SKM-1 treated with dmso at 0.1 percent for 144 hours (cell line): ENCODE measurements at regions not wholly inside any gene's neighbourhood (a gene's known extent, or its start where the extent isn't known, plus 50 kb on each side); places are given as distances from the start of the nearest gene placed in this dataset.
"Not testable (repeated sequence)": the region's sequence is repeated elsewhere in the genome, so short reads cannot be mapped to it uniquely, and the experiment has no call there.

Experiments
- DNase-seq: peaks from one replicate; lab custom pipeline; 2025; ENCODE audit not compliant: unreplicated experiment; lab: John Stamatoyannopoulos, UW

GRCh38 chr6:19210849-19211590 is 626.1 kb upstream of the ID4 start:
- DNase-seq, result no peak

DNA sequence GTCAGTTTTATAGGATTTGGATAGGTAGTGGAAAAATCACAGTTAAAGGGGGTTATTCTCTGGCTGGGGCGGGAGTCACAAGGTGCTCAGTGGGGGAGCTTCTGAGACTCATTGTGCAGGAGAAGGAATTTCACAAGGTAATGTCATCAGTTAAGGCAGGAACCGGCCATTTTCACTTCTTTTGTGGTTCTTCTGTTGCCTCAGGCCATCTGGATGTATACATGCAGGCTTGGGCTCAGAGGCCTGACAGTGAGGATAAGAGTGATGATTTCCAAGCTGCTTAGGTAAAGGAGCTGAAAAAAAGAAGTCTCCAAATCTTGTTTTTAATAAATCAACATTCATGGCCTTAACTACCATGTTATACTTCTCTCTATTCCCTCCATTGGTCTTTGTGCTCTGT is 622.9 kb upstream of the ID4 start:
- no peak for DNase-seq

- no peak for DNase-seq
Observed at GRCh38 chr6:19219931-19220330, 617.2 kb upstream of the ID4 start.

GRCh38 chr6:19231878-19232561 is 605.1 kb upstream of the ID4 start:
- no peak for DNase-seq

DNA sequence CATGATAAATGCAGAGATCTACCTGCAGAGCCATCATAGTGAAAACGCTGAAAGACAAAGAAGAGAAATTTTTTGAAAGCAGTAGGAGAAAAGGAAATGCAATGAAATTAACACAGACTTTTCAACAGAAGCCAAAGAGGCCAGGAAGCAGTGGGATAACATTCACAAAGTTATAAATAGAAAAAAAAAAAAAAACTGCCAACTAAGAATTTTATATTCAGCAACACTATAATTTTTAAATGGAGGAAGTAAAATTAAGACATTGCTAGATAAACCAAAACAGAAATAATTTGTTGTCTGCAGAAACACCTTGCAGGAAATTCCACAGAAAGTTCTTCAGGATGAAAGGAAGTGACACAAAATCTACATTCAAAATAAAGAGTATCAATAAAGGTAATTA is 591.5 kb upstream of the ID4 start:
- DNase-seq, result no peak

- not testable (repeated sequence) for DNase-seq
Observed at GRCh38 chr6:19247181-19247580, 590.0 kb upstream of the ID4 start.

DNA sequence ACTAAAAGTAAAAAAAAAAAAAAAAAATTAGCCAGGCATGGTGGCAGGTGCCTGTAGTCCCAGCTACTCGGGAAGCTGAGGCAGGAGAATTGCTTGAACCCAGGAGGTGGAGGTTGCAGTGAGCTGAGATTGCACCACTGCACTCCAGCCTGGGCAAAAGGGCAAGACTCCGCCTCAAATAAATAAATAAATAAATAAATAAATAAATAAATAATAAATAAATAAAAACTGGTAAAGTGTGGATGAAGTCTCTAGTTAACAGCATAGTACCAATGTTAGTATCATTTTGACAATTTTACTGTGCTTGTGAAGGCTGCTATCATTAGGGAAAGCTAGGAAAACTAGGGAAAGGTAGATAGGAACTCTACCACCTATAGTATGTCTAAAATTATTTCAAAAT is 581.0 kb upstream of the ID4 start:
- DNase-seq, result not testable (repeated sequence)

DNA sequence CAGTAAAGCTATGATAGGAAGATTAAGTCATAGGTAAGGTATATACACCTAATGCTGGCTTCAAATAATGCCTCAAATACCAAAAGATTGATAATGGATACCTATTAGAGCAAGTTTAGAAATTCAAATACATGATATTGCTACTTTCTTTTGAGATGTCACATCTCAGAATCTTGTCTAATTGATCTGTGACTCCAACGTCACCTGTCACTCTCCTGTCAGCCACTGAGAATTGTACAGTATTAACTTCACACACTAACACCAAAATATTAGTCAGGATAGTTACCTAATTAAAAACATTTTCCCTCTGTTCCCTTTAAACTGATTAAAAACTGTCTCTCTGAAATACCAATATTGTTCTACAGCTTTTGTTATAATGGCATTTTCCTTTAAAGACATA is 575.5 kb upstream of the ID4 start:
- no peak for DNase-seq

DNA sequence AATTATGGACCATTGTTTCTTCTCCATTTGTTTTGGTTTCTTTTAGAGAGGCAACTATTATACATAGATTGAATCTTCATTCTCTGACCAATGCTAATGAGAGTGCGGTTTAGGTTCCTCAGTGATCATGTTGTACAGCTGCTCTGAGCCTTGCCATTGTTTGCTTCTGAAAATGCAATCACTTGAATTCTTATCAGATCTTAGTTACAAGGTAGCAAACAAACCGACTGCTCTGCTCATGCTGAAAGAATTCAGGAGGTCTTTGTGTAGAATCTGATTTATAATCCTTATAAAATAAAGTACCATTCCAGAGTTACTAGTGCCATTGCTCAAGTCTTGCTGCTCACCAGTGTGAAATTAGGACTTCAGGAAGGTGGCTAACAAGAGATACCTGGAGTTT is 569.1 kb upstream of the ID4 start:
- no peak for DNase-seq

DNA sequence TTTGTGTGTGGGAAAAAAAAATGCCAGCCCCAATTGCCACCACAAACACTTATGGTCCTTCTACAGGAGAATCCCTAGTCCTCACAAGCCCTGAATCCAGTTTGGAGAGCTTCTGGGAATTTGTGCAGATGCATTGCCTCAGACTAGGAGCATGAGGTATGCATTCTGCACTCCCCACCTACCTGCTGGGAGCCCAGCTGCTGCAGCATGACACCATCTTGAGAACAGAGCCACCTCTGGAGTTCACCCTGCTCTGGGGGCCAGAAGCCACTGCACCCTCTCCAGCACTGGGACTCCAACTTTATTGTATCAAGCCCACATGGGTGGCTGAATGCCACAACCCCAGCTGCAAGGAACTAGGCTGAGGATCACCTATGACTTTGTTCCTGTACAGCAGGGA is 568.5 kb upstream of the ID4 start:
- DNase-seq, result no peak

- no peak for DNase-seq
Observed at GRCh38 chr6:19269341-19269898, 567.8 kb upstream of the ID4 start.

DNA sequence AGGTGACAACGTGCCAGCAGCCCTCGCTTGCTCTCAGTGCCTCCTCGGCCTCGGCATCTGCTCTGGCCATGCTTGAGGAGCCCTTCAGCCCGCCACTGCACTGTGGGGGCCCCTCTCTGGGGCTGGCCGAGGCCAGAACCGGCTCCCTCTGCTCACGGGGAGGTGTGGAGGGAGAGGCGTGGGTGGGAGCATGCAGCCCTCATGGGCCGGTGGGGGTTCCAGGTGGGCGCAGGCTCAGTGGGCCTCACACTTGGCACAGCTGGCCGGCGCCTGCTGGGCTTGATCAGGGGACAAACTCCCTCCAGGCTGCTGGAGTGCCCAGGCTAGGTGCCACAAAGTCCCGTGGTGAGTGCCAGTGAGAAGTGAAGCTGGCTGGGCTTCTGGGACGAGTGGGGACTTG is 566.6 kb upstream of the ID4 start:
- DNase-seq, result no peak

- no peak for DNase-seq
Observed at GRCh38 chr6:19279273-19279684, 557.9 kb upstream of the ID4 start.

- DNase-seq, result no peak
Observed at GRCh38 chr6:19287928-19288327, 549.2 kb upstream of the ID4 start.

DNA sequence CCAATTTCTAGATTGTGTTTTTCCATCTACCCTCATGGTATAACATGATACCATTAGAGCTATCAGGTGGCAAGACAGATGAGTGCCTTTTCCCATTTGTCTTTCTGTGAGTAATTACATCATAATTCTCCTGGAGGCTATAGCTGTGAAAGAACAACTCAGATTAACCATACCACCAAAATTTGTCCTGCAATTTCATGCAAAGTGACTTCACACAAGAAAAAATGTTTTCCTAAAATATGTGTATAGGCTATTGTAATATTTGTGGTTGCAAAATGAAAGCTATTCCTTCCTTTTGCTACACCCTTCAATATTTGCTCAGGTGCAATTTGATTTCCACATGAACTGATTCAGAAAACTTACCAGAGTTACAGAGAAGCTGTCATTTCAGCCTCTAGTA is 547.7 kb upstream of the ID4 start:
- no peak for DNase-seq

DNA sequence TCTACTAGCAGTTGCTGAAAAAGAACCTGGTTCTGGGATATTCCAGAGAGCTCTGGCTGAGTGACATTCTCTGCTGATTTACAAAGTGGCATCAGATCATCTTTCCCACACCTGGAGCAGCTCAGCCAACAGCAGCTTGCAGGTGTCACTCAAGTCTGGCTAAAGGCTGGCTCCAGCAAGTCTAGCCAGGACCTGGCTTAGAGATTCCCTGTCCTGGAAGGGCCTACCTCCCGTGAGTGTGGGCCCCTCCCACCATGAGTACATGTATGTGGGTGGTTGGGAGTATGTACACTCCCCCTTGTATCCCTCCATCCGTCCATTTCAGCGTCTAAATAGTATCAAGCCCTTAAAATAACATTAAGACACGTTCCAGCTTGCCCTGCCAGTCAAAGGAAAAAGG is 539.3 kb upstream of the ID4 start:
- DNase-seq, result no peak

- no peak for DNase-seq
Observed at GRCh38 chr6:19298421-19298820, 538.7 kb upstream of the ID4 start.

- no peak for DNase-seq
Observed at GRCh38 chr6:19299129-19299528, 538.0 kb upstream of the ID4 start.

DNA sequence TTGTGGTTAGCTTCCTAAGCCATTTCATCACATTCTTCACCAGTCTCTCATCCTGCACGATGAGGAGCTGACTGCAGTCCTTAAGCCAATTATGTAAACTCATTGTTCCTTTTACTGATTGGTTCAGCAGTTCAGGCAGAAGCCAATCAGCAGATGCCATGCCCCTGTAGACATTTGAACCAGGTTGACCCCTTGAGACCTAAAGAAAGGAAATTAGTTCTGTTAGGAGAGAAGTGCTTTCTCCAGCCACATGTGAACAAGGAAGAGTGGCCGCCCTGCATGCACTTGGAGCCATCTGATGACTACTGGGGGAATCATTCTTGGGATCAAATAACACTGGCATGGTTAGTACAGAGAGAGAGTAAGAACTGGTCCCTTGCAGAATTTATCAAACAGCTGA is 535.2 kb upstream of the ID4 start:
- no peak for DNase-seq

GRCh38 chr6:19303383-19303782 is 533.8 kb upstream of the ID4 start:
- no peak for DNase-seq

- no peak for DNase-seq
Observed at GRCh38 chr6:19309661-19310060, 527.5 kb upstream of the ID4 start.

DNA sequence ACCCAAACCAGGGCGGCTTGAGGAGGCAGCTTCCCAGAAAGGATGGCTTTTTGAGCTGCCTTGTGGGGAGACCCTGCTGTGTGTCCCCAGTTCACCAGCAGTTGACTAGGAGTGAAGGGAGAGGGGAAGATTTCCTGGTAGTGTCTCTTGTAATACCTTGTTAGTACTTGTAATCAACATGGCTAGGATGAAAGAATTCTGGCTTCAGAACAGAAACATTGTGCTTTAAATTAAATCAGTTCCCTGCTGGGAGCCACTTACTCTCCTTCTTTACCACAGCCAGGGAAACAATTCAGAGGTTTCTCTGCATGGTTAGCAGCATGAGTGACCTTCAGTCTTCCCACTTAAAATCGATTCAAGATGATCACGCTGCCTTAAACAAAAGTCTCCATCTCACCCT is 525.4 kb upstream of the ID4 start:
- DNase-seq, result no peak
